HG03378 (cell line): ENCODE measurements at regions not wholly inside any gene's neighbourhood (a gene's known extent, or its start where the extent isn't known, plus 50 kb on each side); places are given as distances from the start of the nearest gene placed in this dataset.

Source experiments
- ATAC-seq: cut with Tn5 transposase; IDR thresholded peaks from one replicate; pipeline ENCODE4 v1.9.1; 2021; ENCODE audit warnings: mild to moderate bottlenecking, moderate library complexity; ENCODE audit not compliant: unreplicated experiment

DNA sequence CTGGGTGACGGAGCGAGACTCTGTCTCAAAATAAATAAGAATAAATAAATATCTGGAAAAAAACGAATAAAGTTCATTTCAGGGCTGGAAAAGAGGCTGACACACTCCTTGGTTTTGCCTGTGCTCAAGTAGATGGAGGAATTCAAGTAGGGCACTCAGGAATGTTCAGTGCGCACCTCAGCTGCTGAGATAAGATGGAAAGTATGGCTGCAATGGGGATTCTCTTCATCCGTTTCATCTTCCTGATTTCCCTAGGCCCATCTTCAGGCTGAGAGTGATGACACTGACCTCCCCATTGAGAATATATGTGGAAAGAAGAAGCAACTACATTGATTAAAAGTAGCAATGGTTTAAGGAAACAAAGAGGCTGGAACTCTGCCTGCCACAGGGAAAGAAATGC, 130.5 kb upstream of the ZNF644 start:
- ATAC-seq: no peak

DNA sequence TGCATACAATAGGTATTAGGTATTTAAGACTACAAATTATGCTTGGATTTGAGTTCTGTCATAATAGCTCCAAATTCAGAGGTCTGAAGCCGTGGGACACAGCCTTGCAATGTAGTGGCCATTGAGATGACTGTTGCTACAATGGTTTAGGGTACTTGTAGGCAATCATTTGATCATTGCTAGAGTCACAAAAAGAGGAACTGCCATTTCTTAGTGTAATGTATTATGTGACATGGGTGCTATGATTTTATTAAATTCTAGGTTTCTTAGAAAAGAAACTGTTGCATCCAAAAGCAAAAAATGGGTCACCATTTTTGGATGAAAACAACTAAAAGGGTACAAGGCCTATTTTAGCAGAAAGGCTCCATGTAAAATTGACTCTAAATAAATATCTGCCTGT, 129.9 kb upstream of the ZNF644 start:
- no peak for ATAC-seq

- ATAC-seq: no peak
Observed at GRCh38 chr1:91148641-91149069, 126.8 kb upstream of the ZNF644 start.

- ATAC-seq: no peak
Observed at GRCh38 chr1:91141858-91142257, 120.0 kb upstream of the ZNF644 start.

- no peak for ATAC-seq
Observed at GRCh38 chr1:91138959-91139358, 117.1 kb upstream of the ZNF644 start.

DNA sequence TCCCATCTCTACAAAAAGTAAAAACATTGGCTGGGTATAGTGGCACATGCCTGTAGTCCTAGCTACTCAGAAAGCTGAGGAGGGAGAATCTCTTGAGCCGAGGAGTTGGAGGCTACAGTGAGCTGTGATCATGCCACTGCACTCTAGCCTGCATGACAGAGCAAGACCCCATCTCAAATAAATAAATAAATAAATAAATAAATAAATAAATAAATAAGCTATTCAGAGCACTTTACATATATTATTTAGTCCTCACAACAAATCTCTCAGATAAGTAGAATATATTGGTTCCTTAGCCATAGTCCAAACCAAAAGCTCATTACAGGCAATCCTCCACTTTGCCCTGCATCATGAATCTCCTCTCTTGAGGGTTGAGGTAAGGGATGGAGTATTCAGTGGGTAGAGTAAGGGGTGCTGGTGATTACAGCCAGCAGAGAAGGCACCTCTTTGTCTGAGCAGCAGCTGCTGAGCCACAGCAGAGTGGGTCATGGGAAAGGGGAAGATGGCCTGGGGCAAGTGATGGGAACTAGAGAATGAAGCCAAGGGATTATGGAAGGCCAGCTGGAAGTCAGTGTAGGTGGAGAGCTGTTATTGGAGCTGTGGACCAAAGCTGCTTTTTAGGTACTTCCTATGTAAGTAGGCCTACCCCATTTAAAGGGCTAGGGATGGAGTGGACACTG, 115.5 kb upstream of the ZNF644 start:
- ATAC-seq: no peak

GRCh38 chr1:91135799-91136198, 114.0 kb upstream of the ZNF644 start:
- ATAC-seq: no peak

DNA sequence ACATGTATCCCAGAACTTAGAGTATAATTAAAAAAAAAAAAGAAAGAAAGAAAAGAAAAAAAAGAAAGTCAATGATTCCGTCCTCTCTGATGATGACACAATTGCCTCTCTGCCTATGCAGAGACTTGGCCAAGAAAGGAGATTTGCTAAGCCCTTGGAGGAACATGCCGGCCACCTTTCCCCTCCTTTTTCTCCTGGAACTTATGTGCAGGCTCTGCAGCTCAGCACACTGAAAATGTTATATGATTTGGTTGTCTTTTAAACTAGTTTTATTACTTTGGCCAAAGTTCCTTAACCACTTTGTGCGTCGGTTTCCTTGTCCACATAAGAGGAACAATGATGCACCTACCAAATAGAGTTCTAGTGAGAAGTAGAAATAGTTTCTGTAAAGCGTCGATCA, 111.4 kb upstream of the ZNF644 start:
- ATAC-seq: no peak

DNA sequence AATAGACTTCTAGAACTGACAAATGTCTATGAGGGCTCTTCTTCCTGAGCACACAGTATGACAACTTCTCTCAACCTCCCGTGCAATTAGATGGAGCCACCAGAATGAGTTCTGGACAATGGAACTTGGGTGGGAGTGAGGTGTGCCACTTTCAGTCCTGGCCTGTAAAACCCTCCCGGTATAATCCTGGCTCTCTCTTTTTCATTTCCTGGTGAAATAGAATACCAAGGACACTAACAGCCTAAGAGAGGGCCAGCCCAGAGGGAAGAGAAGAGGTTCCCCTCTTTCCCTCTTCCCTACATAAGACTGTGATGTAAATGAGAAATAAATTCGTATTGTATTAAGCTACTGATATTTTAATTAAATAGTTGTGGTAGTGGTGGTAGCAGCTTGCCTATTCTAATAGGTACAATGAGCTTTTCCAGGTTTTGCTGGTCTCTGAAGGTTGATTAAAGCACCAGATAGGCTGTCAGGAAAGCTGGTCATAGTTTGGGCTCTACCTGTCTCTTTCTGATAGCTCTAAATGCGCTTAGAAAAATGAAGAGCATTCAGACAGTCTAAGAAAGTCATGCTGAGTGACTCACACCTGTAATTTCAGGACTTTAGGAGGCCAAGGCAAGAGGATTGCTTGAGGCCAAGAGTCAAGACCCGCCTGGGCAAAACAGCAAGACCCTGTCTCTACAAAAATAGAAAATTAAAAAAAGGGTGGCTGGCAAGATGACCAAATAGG, 108.6 kb upstream of the ZNF644 start:
- no peak for ATAC-seq

DNA sequence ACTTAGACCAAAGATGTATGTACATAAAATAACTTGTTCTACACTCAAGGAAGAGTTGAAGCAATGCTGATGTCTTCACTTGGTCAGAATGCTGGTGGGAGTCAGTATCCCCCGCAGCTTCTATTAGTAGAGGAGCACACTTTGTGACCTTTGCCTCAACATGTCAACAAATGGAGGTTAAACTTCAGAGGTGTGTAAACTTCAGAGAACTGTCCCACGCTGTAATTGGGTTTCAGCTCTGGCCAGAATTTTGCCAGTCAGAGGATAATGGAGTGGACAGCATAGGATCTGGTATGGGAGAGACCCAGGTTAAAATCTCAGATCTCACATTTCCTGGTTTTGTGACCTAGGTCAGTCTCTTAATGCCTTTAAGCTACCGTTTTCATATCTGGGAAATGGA, 107.6 kb upstream of the ZNF644 start:
- ATAC-seq: no peak

DNA sequence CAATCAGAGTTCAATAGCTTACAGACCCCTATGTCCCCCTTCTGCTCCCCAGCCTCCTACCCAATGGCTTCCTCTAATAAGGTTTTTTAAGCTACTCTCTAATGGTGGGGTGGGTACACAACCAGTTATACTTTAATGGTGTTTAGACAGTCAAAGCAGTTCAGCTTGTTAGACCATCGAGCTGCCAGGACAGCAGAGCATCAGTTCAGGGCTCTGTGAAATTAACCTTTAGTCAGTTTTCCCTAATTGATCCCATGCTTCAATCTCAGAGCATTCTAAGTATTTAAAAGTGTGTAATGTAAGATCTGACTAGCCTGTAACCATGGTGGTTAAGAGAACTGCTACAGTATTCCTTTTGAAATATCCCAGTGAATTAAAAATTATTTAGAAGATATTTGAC, 107.2 kb upstream of the ZNF644 start:
- no peak for ATAC-seq

GRCh38 chr1:91124989-91125417, 103.2 kb upstream of the ZNF644 start:
- peak; percentile 43 for ATAC-seq

DNA sequence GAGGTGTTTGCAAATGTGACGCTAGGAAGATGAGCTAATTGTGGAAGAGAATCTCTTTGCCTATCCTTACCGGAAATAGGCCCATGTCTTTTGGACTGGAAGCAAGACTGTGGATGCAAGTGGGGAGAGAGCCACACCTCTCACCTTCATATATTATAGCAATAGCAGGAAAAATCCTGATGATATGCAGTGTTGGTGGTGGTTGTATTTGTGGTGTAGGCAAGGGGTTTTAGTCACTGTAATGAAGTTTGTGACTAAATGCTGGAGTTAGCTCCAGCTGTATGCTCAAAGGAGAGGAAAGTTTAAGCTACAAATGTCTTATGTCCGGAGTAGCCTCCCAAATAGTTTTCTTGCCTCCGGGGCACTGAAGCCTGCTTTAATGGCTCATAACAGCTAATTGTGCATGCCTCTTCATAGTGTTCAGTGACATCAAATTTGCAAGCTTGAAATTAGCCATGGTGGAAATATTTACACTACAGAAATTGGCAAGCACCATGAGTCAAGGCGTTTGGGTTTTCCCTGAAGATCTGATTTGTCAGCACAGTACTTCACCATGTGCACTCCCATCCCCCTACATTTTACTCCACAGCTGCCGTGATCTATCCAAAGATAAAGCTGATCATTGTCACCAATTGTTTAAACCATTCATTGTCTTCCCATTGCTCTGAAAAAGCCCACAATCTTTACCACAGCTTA, 102.6 kb upstream of the ZNF644 start:
- ATAC-seq: peak; percentile 43

GRCh38 chr1:91123773-91124172, 101.9 kb upstream of the ZNF644 start:
- no peak for ATAC-seq

DNA sequence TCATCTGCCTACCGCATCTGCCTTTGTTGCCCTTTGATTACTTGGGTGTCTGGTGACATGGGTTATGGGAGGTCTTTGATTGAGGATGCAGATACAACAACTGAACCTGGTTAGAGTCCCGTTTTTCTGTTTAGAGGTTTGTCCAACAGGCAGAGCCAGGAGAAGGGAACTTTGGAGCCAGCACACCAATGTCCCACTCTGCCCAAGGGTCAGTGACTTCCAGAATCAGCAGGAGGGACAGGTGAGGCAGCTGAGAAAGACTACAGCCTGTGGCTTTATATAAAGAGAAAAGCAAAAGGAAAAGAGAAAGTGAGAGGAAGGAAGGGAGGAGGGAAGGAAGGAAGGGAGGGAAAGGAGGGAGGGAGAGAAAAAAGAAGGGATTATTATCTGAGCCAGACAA, 101.5 kb upstream of the ZNF644 start:
- ATAC-seq: no peak

DNA sequence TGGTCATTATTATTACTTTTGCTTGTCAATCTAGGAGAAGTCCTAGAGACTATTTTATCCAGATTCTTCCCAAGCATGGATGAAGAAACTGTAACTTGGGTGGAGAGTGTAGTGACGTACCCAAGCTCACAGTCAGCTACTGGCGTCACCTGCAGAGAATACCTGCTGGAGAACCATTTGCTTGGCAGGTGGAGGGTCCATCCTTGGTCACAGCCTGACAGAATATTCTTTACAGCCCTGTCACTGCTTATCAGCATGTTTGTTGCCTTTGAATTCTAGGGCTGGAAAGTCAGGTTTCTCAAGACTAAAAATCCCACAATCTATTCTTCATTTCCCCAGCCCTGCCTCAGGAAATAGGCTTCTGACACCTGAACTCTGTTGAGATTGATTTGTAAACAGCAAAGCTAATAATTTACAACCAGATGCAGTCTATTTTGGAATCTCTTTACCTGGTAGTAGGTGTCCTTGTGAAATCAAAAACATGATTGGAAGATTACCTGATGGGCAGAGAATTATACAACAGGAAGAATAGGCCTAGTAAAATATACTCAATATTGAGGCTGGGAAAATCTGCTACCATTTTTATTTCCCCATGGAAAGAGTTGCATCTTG, 100.4 kb upstream of the ZNF644 start:
- ATAC-seq: no peak

DNA sequence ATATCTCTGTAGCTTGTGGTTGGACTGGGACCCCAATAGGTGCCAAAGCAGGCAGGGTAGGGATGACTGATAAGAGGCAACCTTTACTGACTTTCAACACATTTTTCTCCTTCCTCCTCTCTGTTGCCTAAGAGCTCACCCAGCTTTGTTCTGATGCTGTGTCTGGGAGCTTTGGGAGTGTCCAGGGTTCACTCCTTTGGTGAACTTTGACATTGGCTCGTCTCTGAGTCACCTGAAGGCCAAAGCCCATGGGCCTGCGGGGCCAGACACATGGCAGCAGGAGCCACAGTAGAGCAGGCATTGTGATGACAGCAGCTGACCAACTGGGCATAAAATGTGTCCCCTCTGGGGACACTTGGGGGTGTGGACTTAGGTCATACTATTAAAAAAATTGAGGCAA, 99.5 kb upstream of the ZNF644 start:
- no peak for ATAC-seq

- ATAC-seq: no peak
Observed at GRCh38 chr1:91120936-91121335, 99.1 kb upstream of the ZNF644 start.

DNA sequence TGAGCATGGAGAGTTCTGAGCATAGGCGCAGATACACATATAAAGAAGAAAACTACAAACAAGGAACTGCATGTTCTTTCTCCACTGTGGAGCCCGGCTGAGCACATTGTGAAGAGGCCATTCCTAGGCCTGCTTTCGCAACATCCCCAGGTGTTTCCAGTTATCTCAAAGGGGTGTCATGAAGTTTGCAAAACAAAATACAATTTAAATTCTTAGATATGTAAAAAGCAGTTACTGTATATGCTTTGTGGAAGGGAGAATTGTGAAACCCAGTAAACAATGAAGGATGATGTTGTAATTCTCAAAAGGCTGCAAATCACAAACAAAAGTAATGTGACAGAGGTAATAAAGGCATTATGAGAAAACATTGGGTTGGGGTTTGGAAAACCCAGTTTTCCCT, 98.6 kb upstream of the ZNF644 start:
- no peak for ATAC-seq

DNA sequence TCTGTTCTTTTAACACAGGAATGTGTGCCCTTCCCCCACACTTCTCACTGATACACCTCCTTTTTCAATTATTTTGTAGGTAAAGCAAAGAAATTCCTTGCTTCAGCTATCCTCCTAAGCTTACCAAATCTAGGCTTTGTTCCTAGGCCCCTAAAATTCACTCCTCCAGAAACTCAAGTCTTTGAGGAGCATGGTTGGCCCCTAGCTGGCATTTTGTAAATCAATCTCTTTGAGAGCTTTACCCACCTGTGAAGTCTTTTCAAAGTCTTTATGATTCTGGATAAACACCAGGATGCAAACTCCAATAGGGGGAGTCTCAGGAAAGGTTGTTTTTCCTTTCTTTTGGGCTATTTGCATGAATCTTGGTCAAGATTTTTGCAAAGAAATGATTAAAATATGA, 82.9 kb upstream of the ZNF644 start:
- ATAC-seq: no peak

GRCh38 chr1:91101328-91101727, 79.5 kb upstream of the ZNF644 start:
- no peak for ATAC-seq
